GM19463 (cell line): ENCODE measurements at regions not wholly inside any gene's neighbourhood (a gene's known extent, or its start where the extent isn't known, plus 50 kb on each side); places are given as distances from the start of the nearest gene placed in this dataset.
"Not testable (repeated sequence)": the region's sequence is repeated elsewhere in the genome, so short reads cannot be mapped to it uniquely, and the experiment has no call there.

Source experiments
- ATAC-seq: cut with Tn5 transposase; IDR thresholded peaks from one replicate; pipeline ENCODE4 v1.9.1; 2021; ENCODE audit warnings: mild to moderate bottlenecking, moderate library complexity; ENCODE audit not compliant: unreplicated experiment

DNA sequence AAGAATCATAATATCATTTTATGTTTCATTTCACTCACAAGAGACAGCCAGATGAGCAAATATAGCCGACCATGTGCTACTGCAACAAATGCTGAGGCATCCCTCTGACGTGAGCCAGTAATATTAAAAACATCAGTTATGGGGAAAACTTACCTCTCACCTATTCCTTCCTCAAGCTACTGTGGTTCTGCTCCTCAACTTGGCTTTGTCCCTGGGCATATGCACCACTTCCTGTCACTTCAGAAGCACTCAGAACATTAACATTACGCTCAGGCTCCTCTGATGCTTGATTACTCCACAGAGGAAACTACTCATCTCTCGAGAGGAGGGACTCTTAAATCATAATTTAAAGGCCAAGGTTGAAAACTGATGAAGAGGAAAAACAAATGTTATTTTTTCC, 457.0 kb upstream of the ALCAM start:
- no peak for ATAC-seq

DNA sequence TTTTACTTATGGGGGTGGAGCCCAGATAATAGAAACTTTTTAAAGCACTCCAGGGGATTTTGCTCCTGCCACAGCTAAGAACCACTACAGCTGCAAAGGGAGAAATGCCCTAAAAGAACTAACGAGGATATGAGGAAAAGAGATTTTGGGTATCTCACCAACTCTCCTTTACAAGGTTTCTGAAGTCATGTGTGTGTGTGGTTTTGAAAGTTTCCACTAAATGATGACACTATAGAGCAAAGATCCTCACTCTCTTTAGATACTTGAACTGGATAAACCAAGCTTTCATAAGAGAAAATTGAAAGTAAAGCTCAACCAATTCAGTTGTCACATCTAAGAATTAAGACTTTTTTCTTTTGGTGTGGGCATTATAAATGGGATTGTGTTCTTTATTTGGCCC, 455.3 kb upstream of the ALCAM start:
- no peak for ATAC-seq

DNA sequence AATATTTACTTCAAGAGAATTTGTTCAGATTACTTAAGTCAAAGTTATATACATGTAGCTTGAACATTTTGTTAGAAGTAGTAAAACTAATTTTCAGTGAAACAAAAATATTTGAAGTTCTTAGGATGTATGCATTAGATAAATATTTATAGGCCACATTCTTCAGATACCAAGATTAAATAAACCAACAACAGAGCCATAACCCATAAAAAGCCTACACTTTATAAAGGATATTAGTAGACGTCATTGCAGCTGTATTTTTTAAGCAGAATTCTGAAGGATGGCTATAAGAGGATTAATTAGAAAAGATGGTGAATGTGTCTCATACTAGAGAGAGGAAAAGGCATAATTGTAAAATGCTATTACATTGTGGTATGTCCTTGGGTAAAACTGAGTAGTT, 449.7 kb upstream of the ALCAM start:
- no peak for ATAC-seq

DNA sequence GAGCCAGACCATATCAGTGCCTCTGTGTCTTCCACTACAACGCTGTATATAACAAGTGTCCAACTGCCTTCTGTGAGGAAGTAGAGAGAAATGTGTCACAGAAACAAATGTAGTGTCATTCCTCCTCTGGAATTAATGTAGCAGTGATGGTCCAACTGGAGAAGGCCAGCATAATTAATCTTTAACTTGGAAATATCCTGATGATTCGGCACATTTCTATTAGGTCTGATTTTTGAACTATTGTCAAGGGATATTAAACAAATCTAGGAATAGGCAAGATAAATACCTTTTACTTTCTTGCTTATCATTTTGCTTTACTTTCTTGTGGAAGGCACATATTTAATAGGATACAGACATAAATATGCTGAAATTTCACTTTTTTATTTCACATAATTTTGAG, 446.2 kb upstream of the ALCAM start:
- no peak for ATAC-seq

DNA sequence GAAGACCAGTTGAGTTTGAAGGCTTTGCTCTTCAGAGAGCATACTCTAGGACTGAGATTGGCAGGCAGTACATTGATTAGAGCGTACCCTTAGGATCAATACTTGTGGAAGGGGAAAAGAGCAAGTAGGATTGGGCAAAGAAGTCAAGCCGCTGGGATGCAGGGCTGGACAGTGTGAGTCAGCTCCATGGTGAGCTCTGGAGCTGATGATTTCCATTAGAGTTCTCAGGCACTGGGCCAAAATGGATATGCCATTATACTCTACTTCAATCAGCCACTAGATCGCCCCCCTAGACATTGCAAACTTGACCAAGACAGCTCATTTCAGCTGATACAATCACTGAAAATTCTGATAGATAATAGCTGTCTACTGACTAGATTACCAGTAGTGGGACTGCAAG, 432.7 kb upstream of the ALCAM start:
- no peak for ATAC-seq

DNA sequence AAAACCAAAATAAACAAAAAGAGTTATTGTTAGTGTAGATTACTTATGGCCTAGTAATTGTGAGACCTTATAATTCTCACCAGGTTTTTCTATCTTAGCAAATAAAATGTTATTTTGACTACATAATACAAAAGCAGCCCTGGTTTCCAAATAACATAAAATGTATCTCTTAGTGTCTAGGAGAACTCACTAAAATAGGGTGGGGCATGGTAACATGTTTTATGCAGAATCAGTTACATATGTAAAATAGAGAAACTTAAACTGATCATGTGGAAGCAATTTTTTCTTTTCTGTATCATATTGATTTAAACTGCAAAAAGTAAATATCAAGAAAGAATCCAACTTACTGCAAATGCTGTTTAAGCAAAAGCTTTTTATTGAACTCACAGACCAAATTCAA, 431.1 kb upstream of the ALCAM start:
- ATAC-seq = no peak

DNA sequence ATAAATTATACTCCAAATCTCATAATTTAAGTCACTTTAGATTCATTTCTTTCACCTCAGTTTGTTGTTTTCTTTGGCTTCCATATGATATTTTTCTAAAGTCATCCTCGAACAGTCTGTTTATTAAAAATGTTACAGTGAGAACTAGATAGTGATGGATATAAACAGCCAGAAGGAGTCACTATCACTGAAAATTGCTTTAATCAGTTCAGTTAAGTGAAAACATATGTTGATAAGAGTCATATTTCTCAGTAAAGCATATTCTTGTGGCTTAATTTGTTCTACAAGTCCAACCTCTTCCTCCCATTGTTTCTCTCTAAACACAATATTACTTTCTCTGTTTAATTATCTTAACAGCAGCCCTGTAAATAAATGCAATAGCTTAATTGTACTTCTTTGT, 427.5 kb upstream of the ALCAM start:
- no peak for ATAC-seq

DNA sequence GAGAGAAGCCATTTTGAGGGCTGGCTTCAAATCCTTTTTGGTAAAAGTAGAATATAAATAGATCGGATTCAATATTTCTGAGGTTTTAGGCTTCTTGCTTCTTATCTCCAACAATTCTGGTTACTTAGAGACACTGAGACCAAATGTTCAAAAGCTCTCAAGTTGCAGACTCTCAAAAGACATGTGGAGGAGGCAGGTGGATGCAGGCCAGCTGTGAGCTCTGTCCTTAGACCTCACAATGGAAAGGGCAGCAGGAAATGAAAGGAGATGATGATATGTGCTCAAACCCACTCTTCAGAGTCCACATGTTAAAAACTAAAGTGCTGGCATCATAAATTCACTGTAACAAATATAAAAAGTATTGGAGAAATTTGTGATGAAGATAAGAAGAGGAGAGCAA, 424.9 kb upstream of the ALCAM start:
- ATAC-seq = no peak

DNA sequence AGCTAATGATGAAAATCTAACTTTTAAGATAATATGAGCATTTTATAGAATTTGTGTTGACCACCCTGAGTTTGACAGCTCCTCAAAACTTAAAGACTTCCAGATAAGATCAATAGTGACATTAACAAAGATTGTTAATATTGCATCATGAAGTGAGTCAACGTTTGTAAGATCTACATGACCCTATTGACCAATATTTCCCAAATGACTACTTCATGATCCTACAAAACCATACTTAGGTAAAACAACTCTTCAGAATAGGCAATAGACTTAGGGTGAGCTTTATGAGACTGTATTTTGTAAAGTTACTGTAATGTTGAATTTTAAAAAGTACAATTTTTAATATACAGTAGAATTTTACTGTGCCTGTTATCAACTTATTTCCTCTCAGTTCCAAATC, 422.7 kb upstream of the ALCAM start:
- no peak for ATAC-seq

DNA sequence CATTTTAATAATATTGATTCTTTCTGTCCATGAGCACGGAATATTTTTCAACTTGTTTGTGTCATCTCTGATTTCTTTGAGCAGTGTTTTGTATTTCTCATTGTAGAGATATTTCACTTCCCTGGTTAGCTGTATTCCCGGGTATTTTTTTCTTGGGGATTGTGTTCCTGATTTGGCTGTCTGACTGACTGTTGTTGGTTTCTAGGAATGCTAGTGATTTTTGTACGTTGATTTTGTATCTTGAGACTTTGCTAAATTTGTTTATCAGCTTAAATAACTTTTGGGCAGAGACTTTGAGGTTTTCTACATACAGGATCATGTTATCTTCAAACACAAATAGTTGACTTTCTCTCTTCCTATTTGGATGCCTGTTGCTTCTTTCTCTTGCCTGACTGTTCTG, 418.8 kb upstream of the ALCAM start:
- no peak for ATAC-seq

DNA sequence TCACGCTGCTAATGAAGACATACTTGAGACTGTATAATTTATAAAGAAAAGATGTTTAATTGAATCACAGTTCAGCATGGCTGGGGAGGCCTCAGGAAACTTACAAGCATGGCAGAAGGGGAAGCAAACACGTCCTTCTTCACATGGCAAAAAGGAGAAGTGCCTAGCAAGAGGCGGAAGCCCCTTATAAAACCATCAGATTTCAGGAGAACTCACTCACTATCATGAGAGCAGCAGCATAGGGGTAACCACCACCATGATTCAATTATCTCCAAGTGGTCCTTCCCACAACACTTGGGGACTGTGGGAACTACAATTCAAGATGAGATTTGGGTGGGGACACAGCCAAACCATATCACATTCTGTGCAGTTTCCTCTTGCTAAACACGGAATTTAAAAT, 416.9 kb upstream of the ALCAM start:
- not testable (repeated sequence) for ATAC-seq

DNA sequence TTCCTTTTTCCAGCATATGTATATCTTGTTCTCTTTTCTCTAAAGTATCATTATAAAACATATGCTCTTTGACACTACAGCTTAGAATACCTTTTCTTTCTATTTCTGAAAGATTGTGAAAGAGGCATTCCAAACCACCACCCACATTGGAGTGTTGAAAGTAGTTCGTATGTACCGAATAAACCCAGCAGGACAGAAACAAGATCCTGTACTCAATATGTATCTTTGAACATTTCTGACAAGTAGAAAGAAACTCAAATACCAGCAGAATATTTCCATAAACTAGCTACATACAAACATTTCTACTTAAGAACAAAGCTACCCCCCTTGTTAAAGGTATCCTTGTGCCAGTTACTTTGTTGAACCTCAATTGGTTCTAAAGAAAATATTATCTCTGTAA, 415.3 kb upstream of the ALCAM start:
- ATAC-seq = no peak

DNA sequence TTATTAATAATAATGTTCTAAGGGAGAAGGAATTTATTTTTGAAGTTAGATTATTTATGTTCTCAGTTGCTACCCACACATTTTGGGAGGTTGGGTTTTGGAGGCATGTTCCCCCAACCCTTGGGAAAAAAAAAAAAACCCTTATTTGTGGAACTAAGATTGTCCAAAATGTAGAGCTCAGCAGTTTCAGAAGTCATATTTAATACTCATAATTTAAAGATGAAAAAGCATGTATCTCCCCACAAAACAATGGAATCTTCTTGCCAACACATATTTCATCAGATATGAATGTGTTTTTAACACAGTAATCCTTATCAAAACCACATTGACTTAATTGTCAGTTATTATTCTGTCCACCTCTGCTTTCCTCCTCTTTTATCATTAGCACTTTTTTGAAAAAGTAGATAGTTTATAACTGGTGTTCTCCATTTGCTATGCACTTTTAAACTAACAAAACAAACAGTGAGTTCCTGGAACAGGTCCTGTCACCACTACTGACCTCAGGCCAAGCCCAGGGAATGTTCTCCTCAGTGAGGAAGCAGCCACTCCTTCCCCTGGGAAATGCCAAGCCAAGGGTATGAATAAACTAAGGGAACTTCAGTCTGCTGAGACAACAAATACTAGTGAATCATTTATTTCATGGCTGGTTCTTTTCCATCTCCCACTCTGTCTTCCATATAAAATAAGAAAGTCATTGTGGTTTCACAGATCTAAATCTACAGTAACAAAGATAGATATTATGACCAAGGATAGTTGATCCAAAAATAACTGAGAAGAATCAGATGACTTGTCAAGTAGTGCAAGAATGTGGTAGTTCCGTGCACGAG, 414.4 kb upstream of the ALCAM start:
- ATAC-seq = no peak

DNA sequence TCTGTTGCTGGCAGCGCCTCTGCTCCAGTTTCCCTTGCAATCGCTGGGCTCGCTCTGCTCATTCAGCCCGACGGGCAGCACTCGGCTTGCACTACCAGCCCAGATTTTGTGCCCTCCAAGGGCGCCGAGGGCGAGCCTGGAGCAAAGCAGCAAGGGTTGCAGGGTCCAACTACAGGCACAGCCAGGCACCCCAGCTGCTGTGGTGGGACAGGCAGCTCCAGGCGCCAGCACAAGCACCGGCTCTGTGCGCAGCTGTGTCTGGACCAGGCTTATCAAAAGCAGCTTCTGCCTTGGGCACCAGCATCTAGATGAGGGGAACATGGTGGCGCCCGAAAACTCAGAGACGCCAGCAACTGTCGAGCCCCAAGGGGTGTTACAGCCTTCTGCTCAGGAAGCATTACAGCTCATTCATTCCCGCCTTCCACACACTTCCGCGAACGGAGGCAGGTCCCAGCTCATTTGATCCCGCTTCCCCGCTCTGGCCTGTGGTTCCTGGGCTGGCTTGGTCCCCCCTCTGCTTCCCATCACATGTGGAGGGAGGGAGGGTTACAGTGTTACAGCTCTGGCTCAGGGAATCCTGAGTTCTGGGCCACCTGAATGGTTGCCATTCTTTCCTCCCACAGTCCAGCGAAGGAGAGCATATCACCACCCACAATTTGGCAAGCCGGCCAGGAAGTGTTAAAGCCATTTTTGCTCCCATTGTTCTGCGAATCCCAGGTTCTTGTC, 409.9 kb upstream of the ALCAM start:
- no peak for ATAC-seq

DNA sequence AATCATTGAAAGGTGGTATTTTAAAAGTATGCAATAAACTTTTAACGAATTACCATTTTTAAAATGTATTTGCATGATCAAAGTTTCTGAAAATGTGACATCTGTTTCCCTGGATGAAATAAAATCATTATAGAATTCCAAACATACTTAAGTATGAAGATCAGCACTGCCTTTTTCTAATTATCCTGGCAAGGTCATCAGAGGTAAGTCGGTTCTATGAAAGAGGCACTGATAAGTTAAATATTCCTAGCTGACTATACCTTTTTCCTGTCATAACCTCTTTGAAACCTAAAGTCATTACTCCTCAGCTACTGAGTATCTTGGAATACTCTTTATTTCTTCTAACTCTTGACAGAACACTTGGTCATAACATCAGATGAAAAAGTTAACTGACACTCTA, 406.1 kb upstream of the ALCAM start:
- no peak for ATAC-seq

DNA sequence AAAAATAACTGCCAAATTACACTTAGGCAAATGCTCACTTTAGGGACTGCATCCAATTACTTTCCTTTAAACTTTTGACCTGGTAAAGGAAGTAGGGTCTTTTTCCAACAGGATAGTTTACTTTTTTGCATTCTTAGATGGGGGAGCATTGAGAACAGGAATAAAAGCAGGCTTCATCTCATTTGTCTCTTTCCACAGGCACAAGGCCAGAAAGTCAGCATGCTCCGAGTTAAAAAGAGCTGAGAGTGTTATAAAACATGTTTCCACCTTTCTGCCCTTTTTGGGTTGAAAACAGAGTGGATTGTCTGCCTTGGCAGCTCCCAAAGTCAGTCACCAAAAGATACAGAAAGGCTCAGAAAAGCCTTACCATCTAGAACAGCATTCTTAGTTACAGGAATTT, 404.9 kb upstream of the ALCAM start:
- ATAC-seq = no peak

DNA sequence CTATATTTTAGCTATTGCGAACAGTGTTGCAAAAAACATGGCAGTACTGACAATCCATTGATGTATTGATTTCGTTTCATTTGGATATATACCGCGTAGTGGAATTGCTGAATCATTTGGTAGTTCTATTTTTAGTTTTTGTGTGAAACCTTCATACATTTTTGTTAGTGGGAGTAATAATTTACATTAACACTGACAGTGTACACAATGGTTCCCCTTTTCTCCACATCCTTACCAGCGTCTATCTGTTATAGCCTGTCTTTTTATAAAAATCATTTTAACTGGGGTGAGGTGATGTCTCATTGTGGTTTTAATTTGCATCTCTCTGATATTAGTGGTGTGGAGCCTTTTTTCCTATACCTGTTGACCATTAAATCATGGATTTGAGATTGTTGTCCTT, 392.4 kb upstream of the ALCAM start:
- ATAC-seq = no peak

DNA sequence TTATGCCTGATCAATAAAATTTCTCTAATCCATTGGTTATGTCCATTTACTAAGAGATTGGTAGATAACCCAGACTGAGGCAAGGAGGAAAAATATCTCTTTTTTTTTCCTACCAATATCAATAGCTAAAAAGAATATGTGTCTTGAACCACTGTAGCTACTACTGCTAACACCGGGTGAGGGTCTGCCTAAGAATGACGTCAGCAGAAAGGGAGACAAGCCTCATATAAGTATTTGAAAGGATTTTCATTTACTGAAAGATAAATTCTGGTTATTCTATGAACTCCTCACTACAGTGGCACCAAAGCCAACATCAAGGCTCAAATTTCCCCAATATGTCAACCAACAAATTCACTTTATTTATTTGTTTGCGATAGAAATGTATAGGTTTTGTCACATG, 389.0 kb upstream of the ALCAM start:
- no peak for ATAC-seq

DNA sequence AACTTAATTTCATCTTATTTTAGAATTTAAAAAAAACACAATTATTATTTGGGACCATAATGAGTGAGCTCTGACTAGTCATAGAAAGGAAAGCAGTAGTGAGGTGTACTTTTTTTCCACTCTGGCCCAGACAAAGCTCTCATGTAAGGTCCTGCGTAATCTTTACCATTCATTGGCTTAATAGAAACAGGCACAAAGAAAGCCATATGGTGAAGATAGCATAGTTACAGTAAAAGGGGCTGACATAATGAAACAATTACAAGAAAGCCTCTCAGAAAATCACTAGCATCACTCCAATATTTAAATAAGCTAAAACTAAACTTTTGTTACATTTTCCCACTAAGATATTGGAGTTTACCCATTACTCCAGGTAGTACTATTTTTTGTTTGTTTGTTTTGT, 384.6 kb upstream of the ALCAM start:
- no peak for ATAC-seq

DNA sequence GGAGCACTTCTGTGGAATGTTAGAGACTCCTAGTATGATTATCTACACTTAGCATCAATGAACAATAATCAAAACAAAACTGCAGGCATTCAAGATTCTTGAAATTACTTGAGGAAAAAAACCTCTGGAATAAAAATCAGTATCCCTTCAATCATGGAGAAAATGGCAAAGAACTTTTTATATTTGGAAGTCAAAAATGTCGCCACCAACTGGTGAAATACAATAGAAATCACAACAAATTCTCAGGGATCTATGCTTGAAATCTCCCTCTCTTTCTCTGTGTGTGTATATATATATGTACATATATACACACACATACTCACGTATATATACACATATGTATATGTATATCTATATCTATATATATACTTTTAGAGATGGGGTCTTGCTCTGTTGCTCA, 378.9 kb upstream of the ALCAM start:
- no peak for ATAC-seq

DNA sequence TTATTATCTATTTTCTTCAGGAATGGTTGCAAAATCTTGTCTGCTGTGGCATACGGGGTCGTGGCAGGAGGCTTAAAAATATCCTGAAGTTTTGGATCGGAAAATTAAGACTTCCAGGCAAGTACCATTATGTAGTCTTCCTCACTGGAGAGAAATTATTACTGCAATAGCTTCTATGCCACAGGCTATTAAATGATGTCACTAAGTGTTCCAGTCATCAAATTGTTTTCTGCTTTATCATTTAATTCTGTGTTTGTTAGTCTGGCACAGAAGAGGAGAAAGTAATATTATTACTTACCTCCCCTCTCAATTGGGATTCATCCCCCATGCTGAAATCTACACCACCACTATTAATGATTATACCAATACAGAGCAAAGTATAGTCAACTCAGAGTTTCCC, 378.2 kb upstream of the ALCAM start:
- no peak for ATAC-seq

DNA sequence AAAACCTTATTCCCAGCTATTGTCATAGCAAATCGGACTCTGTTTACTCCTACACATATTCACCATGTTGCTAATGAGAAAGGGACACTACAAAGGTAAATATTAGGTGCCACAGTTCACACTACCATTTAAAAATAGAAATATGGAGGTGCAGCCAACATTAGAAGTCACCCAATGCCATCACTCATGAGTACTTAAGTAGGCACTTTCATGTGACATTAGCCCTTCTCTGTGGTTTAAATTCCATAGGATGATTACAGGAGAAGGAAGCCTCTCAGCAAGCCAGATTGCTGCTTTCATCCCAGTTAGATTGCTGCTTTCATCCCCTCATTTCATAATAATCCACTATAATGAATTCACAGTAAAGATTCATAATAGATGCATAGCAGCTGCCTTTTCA, 376.8 kb upstream of the ALCAM start:
- ATAC-seq = no peak

DNA sequence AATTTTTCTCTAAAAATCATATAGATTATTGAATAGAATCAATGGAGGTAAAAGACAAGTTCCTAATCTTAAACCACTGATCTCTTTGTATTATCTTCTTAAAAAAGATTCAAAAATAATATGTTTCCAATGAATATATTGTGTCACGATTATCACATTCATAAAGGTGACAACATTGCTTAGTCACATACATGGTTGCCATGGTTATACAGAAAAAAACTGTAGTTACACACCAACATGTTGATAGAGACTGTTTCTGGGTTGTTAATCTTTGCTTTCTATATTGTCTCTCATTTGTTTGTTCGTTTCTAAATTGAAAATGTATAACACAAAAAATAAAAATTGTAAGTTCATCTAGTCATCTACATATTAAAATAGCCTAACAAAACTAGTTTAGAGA, 376.0 kb upstream of the ALCAM start:
- ATAC-seq = no peak
